GM21825 (cell line): ENCODE measurements at regions not wholly inside any gene's neighbourhood (a gene's known extent, or its start where the extent isn't known, plus 50 kb on each side); places are given as distances from the start of the nearest gene placed in this dataset.

ENCODE experiments used
- ATAC-seq: cut with Tn5 transposase; IDR thresholded peaks from one replicate; pipeline ENCODE4 v1.9.1; 2021; ENCODE audit warnings: mild to moderate bottlenecking, moderate library complexity; ENCODE audit not compliant: unreplicated experiment

DNA sequence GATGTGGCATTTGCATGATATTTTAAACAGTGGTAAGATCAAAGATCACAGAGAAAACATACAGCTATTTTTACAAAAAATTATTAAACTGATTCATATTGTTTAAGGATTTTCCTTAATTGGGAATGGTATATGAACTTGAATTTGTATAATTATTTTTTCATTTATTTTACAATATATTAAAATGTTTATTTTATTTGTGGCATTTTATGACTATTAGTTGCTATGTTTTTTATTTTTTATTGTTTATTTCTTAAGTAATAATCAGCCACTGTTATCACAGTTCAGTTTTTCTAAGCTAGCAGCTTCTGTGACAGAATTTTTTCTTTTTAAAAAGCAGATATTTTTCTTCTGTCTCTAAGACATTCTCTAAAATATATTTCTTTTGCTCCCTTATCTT, 387.0 kb upstream of the KHDRBS2 start:
- ATAC-seq = no peak

GRCh38 chr6:62670490-62671223, 384.6 kb upstream of the KHDRBS2 start:
- no peak for ATAC-seq

DNA sequence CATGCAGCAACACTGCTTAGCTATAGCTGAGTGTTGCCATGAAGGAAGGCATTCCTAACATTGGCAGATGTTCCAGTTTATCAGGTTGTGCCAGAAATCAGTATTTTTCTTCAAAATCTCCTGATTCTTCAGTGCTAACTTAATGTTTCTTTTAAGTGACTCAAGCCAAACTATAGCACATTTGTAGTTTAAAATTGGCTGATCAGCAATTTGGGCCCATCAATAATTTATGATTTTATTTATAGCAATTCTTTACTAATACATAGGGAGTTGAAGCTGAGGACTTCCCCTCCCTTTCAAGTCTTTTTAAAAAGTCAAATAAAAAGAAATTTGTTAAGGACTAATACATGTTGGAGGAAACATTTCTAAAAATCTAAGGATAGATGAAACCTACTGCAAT, 383.8 kb upstream of the KHDRBS2 start:
- ATAC-seq = no peak

GRCh38 chr6:62652692-62653328, 366.8 kb upstream of the KHDRBS2 start:
- ATAC-seq = no peak

- no peak for ATAC-seq
Observed at GRCh38 chr6:62645274-62645673, 359.2 kb upstream of the KHDRBS2 start.

GRCh38 chr6:62640749-62641148, 354.7 kb upstream of the KHDRBS2 start:
- ATAC-seq = no peak

DNA sequence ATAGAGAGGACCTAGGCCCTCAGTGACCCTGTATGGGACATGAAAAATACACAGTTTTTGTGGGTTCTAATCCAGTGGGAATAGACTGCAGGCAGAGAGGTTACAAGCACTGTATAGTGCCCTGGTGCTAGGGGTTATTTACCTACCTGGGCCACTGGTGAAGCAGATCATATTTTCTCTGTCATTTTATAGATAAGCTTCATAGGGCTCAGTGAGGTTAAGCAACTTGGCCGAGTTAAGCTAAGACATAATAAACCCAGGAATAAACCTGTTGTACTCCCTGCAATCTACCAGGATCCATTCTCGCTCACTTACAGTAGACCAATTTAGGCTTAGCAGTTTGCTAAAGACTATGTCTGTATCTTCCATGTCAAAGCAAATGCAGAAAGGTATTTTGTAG, 340.6 kb upstream of the KHDRBS2 start:
- ATAC-seq = no peak

DNA sequence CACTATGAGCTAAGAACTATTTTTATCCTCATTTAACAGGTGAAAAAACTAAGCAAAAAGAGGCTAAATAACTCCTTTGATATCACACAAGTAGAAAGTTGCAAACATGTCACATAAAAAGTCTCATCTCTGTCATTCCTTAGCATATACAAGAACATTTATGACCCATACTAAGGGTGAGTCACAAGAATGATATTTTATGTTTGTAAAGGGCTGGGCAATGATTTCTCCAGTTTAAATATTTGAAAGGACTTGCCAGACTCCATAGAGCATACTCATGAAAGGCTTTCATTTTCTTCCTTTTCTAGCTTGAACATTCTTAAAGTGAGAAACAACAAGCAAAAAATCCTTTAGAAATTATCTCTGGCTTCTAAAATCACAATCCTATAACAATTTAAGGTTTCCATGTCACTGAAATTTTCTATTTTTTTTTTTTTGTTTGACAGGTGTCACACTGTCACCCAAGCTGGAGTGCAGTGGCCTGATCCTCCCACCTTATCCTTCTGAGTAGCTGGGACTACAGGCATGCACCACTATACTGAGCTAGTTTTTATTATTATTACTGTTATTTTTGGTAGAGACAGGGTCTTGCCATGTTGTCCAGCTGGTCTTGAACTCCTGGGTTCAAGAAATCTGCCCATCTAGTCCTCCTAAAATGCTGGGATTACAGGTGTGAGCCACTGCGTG, 338.0 kb upstream of the KHDRBS2 start:
- no peak for ATAC-seq

DNA sequence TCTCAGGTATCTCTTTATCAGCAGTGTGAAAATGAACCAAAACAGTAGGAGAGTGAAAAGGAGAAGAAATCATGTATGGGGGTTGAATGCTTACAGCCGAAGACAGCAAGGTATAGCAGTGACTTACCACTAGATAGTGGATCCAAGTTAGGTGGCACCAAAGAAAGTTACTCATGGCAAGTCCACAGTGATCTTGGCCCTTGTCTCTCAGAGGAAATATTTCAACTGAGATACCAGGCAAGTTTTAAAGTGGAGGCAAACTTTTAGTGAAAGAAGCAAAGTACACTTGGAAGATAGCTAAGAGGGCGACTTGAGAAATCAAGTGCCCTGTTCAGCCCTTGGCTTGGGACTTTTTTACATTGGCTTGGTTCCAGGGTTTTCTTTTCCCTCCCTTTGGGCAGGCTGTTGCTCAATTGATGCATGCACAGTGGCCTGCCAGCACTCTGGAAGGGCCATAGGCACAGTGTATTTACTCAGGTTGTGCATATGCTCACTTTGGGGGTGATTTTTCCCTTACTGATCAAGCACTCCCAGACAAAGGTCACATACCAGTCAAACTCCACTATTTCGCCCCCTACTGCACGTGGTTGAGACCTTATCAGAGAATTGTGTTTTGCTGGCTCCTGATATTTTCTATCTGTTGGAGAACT, 329.5 kb upstream of the KHDRBS2 start:
- ATAC-seq = no peak

- no peak for ATAC-seq
Observed at GRCh38 chr6:62614442-62614841, 328.4 kb upstream of the KHDRBS2 start.

- no peak for ATAC-seq
Observed at GRCh38 chr6:62613928-62614327, 327.9 kb upstream of the KHDRBS2 start.

GRCh38 chr6:62612471-62612870, 326.4 kb upstream of the KHDRBS2 start:
- no peak for ATAC-seq

GRCh38 chr6:62570372-62570771, 284.3 kb upstream of the KHDRBS2 start:
- ATAC-seq = no peak

GRCh38 chr6:62541502-62541901, 255.5 kb upstream of the KHDRBS2 start:
- no peak for ATAC-seq

- no peak for ATAC-seq
Observed at GRCh38 chr6:62530985-62531384, 245.0 kb upstream of the KHDRBS2 start.

- ATAC-seq = no peak
Observed at GRCh38 chr6:62528894-62529526, 243.0 kb upstream of the KHDRBS2 start.

GRCh38 chr6:62523630-62524029, 237.6 kb upstream of the KHDRBS2 start:
- no peak for ATAC-seq

GRCh38 chr6:62519574-62519973, 233.5 kb upstream of the KHDRBS2 start:
- no peak for ATAC-seq

GRCh38 chr6:62516291-62517141, 230.5 kb upstream of the KHDRBS2 start:
- no peak for ATAC-seq

DNA sequence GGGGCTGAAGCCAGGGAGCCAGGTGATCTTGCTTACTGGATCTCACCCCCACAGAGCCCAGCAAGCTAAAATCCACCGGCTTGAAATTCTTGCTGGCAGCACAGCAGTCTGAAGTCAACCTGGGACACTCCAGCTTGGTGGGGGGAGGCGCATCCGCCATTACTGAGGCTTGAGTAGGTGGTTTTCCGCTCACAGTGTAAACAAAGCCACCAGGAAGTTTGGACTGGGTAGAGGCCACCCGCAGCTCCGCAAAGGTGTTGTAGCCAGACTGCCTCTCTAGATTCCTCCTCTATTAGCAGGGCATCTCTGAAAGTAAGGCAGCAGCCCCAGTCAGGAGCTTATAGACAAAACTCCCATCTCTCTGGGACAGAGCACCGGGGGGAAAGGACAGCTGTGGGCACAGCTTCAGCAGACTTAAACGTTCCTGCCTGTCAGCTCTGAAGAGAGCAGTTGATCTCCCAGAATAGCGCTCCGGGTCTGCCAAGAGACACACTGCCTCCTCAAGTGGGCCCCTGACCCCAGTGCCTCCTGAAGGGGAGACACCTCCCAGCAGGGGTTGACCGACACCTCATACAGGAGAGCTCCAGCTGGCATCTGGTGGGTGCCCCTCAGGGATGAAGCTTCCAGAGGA, 206.3 kb upstream of the KHDRBS2 start:
- no peak for ATAC-seq
